Natural killer cell (primary cell): ENCODE measurements at regions not wholly inside any gene's neighbourhood (a gene's known extent, or its start where the extent isn't known, plus 50 kb on each side); places are given as distances from the start of the nearest gene placed in this dataset.

Source experiments
- ATAC-seq, 3 donors: fragments of 150-1000 bp in 2 of 3; fragments of 200-7000 bp in 1 of 3; cut with Tn5 transposase; 1 replicate in 1 of 3; 2 replicates in 2 of 3; pipeline ENCODE4 v1.10.0; 2021; ENCODE audit warnings: mild to moderate bottlenecking in 2 of 3, moderate library complexity in 2 of 3
- DNase-seq, 2 donors: peaks; one replicate each; pipeline versions ENCODE4 v3.0.0 to v3.0.0-alpha.2; 2013 to 2021; ENCODE audit warnings: mixed read lengths in 1 of 2
- H3K27ac ChIP-seq: one replicate; pipeline ENCODE4 v1.5.1; 2013; ENCODE audit warnings: mild to moderate bottlenecking, low read length
- H3K27me3 ChIP-seq: one replicate; pipeline ENCODE4 v1.6.1; 2013; ENCODE audit warnings: low read length; ENCODE audit not compliant: control insufficient read depth, insufficient read depth
- H3K36me3 ChIP-seq: one replicate; pipeline ENCODE4 v1.6.1; 2013; ENCODE audit warnings: low read length; ENCODE audit not compliant: control insufficient read depth, insufficient read depth
- H3K4me1 ChIP-seq: one replicate; pipeline ENCODE4 v1.6.1; 2013; ENCODE audit warnings: low read length; ENCODE audit not compliant: control insufficient read depth, insufficient read depth
- H3K4me3 ChIP-seq: one replicate; pipeline ENCODE4 v1.5.1; 2013; ENCODE audit warnings: low read length
- H3K9me3 ChIP-seq: one replicate; pipeline ENCODE4 v1.6.1; 2013; ENCODE audit warnings: low read length; ENCODE audit not compliant: control insufficient read depth, insufficient read depth
- H3K27ac Mint-ChIP-seq, 2 donors: one replicate each; pipeline ENCODE4 v1.8.0; 2022; ENCODE audit warnings: mild to moderate bottlenecking in 2 of 2, mixed read lengths in 2 of 2, moderate library complexity in 1 of 2
- H3K27me3 Mint-ChIP-seq, 2 donors: one replicate each; pipeline ENCODE4 v1.8.0; 2022; ENCODE audit warnings: low read depth in 2 of 2, mixed read lengths in 2 of 2
- H3K36me3 Mint-ChIP-seq: one replicate; pipeline ENCODE4 v1.8.0; 2022; ENCODE audit warnings: mixed read lengths
- H3K4me1 Mint-ChIP-seq, 2 donors: one replicate each; pipeline ENCODE4 v1.8.0; 2022; ENCODE audit warnings: mixed read lengths in 2 of 2
- H3K4me3 Mint-ChIP-seq: one replicate; pipeline ENCODE4 v1.8.0; 2022; ENCODE audit warnings: mild to moderate bottlenecking, moderate library complexity, mixed read lengths
- H3K9me3 Mint-ChIP-seq, 2 donors: one replicate each; pipeline ENCODE4 v1.8.0; 2022; ENCODE audit warnings: mixed read lengths in 2 of 2
- CTCF ChIP-seq: fragments of 200-600 bp; IDR thresholded peaks from one replicate; pipeline ENCODE4 v1.8.0; 2022; ENCODE audit warnings: antibody characterized with exemption
- WGBS: methylation state at CpG from one replicate; pipeline ENCODE4 v1.1.7; 2013; ENCODE audit warnings: missing lambda C conversion rate; ENCODE audit not compliant: insufficient coverage; 5-methylcytosine and 5-hydroxymethylcytosine counted together
- intact Hi-C: fragments of 100-400 bp; cut with micrococcal nuclease; formaldehyde crosslinking; loops from one replicate; pipeline ENCODE4 v1.14.2; 2022

GRCh38 chr3:193773266-193774220, 180.5 kb downstream of the OPA1 start:
- H3K4me3 Mint-ChIP-seq: no peak overlapping the region
- ATAC-seq (no peak), DNase-seq (no peak)
- intact Hi-C loops: no loop called here
- Histone ChIP-seq H3K9me3 (no peaks in the 10 kb centered on the region), H3K4me1 (no peaks in the 10 kb centered on the region), H3K27me3 (peaks cover 2% of the 10 kb centered on the region), H3K36me3 (no peaks in the 10 kb centered on the region), H3K27ac (no peak overlapping the region), H3K4me3 (no peak overlapping the region)
- TF ChIP-seq CTCF: no peak
- H3K36me3 Mint-ChIP-seq: no peaks in the 10 kb centered on the region
- peaks cover 9 to 46% of the 10 kb centered on the region in 2 donors for H3K27me3 Mint-ChIP-seq
- no peaks in the 10 kb centered on the region for H3K9me3 Mint-ChIP-seq
- H3K4me1 Mint-ChIP-seq: no peaks in the 10 kb centered on the region
- H3K27ac Mint-ChIP-seq: no peak overlapping the region
- WGBS: 47% methylated on average over 8 of the region's 8 CpGs

GRCh38 chr3:193774272-193774915, 181.4 kb downstream of the OPA1 start:
- Mint-ChIP-seq H3K4me1 (no peaks in the 10 kb centered on the region), H3K9me3 (no peaks in the 10 kb centered on the region), H3K27ac (no peak overlapping the region), H3K4me3 (no peak overlapping the region), H3K36me3 (no peaks in the 10 kb centered on the region), H3K27me3 (peaks cover 16 to 54% of the 10 kb centered on the region in 2 donors)
- no peak for TF ChIP-seq CTCF
- no peaks in the 10 kb centered on the region for H3K36me3 ChIP-seq
- 75% methylated on average over 7 of the region's 7 CpGs for WGBS
- H3K4me3 ChIP-seq: no peak overlapping the region
- ATAC-seq (no peak), DNase-seq (no peak)
- no peaks in the 10 kb centered on the region for H3K9me3 ChIP-seq
- peaks cover 2% of the 10 kb centered on the region for H3K27me3 ChIP-seq
- intact Hi-C loops: no loop called here
- no peaks in the 10 kb centered on the region for H3K4me1 ChIP-seq
- H3K27ac ChIP-seq: no peak overlapping the region

- no peaks in the 10 kb centered on the region for H3K36me3 Mint-ChIP-seq
- WGBS: 89% methylated on average over 6 of the region's 6 CpGs
- no peak overlapping the region for H3K4me3 Mint-ChIP-seq
- H3K4me3 ChIP-seq: no peak overlapping the region
- H3K27ac Mint-ChIP-seq: no peak overlapping the region
- ATAC-seq: no peak
- H3K4me1 ChIP-seq: no peaks in the 10 kb centered on the region
- intact Hi-C loops: no loop called here
- peaks cover 18 to 59% of the 10 kb centered on the region in 2 donors for H3K27me3 Mint-ChIP-seq
- H3K27me3 ChIP-seq: peaks cover 2% of the 10 kb centered on the region
- no peak overlapping the region for H3K27ac ChIP-seq
- H3K36me3 ChIP-seq: no peaks in the 10 kb centered on the region
- DNase-seq: no peak
- no peak for TF ChIP-seq CTCF
- no peaks in the 10 kb centered on the region for H3K9me3 Mint-ChIP-seq
- no peaks in the 10 kb centered on the region for H3K9me3 ChIP-seq
- no peaks in the 10 kb centered on the region for H3K4me1 Mint-ChIP-seq
Measured at GRCh38 chr3:193774916-193775285, 181.9 kb downstream of the OPA1 start.
